HG03460 (cell line): ENCODE measurements at regions not wholly inside any gene's neighbourhood (a gene's known extent, or its start where the extent isn't known, plus 50 kb on each side); places are given as distances from the start of the nearest gene placed in this dataset.

ENCODE experiments used
- ATAC-seq: cut with Tn5 transposase; IDR thresholded peaks from one replicate; pipeline ENCODE4 v1.9.1; 2021; ENCODE audit not compliant: unreplicated experiment

- no peak for ATAC-seq
Observed at GRCh38 chr1:199383793-199384192, 643.7 kb upstream of the NR5A2 start.

- ATAC-seq, result no peak
Observed at GRCh38 chr1:199394856-199395255, 632.7 kb upstream of the NR5A2 start.

- no peak for ATAC-seq
Observed at GRCh38 chr1:199396456-199396855, 631.1 kb upstream of the NR5A2 start.

GRCh38 chr1:199399996-199400724, 627.4 kb upstream of the NR5A2 start:
- peak; percentile 80 for ATAC-seq

GRCh38 chr1:199403531-199404116, 623.9 kb upstream of the NR5A2 start:
- ATAC-seq, result no peak

- no peak for ATAC-seq
Observed at GRCh38 chr1:199404191-199404590, 623.3 kb upstream of the NR5A2 start.

- ATAC-seq, result no peak
Observed at GRCh38 chr1:199404976-199405375, 622.5 kb upstream of the NR5A2 start.

- ATAC-seq, result no peak
Observed at GRCh38 chr1:199405634-199406196, 621.8 kb upstream of the NR5A2 start.

GRCh38 chr1:199410462-199410861, 617.0 kb upstream of the NR5A2 start:
- ATAC-seq, result no peak

GRCh38 chr1:199411506-199411905, 616.0 kb upstream of the NR5A2 start:
- ATAC-seq, result no peak

- no peak for ATAC-seq
Observed at GRCh38 chr1:199422206-199422605, 605.3 kb upstream of the NR5A2 start.

GRCh38 chr1:199447906-199448305, 579.6 kb upstream of the NR5A2 start:
- no peak for ATAC-seq

- ATAC-seq, result no peak
Observed at GRCh38 chr1:199448646-199449045, 578.9 kb upstream of the NR5A2 start.

- ATAC-seq, result no peak
Observed at GRCh38 chr1:199449221-199449620, 578.3 kb upstream of the NR5A2 start.

GRCh38 chr1:199449681-199450080, 577.8 kb upstream of the NR5A2 start:
- ATAC-seq, result no peak

- no peak for ATAC-seq
Observed at GRCh38 chr1:199452627-199453026, 574.9 kb upstream of the NR5A2 start.

GRCh38 chr1:199453723-199454122, 573.8 kb upstream of the NR5A2 start:
- no peak for ATAC-seq

- no peak for ATAC-seq
Observed at GRCh38 chr1:199460933-199461332, 566.6 kb upstream of the NR5A2 start.

GRCh38 chr1:199463521-199464127, 563.9 kb upstream of the NR5A2 start:
- no peak for ATAC-seq

GRCh38 chr1:199466961-199467360, 560.5 kb upstream of the NR5A2 start:
- ATAC-seq, result no peak

GRCh38 chr1:199472018-199472417, 555.5 kb upstream of the NR5A2 start:
- ATAC-seq, result no peak

GRCh38 chr1:199472978-199473377, 554.5 kb upstream of the NR5A2 start:
- ATAC-seq, result no peak
